Stimulated activated naive CD4-positive, alpha-beta T cell (primary cell): ENCODE measurements at regions not wholly inside any gene's neighbourhood (a gene's known extent, or its start where the extent isn't known, plus 50 kb on each side); places are given as distances from the start of the nearest gene placed in this dataset.
"Not testable (repeated sequence)": the region's sequence is repeated elsewhere in the genome, so short reads cannot be mapped to it uniquely, and the experiment has no call there.

Experiments used
- DNase-seq, 6 experiments: peaks; one replicate each; lab custom pipeline; 2025; lab: John Stamatoyannopoulos, UW

GRCh38 chr12:108423486-108423885 is 84.4 kb upstream of the CMKLR1 start:
- no peak for DNase-seq

GRCh38 chr12:108421082-108421481 is 82.0 kb upstream of the CMKLR1 start:
- DNase-seq, result not testable (repeated sequence)

GRCh38 chr12:108420421-108420820 is 81.3 kb upstream of the CMKLR1 start:
- DNase-seq, result not testable (repeated sequence)

GRCh38 chr12:108419949-108420348 is 80.8 kb upstream of the CMKLR1 start:
- no peak for DNase-seq

GRCh38 chr12:108418164-108418890 is 79.2 kb upstream of the CMKLR1 start:
- no peak for DNase-seq

GRCh38 chr12:108414021-108414420 is 74.9 kb upstream of the CMKLR1 start:
- no peak for DNase-seq

- no peak for DNase-seq
These were observed 71.6 kb upstream of the CMKLR1 start for GRCh38 chr12:108410689-108411088.

- DNase-seq, result no peak
These were observed 70.4 kb upstream of the CMKLR1 start for GRCh38 chr12:108409481-108409880.

GRCh38 chr12:108403952-108404351 is 64.8 kb upstream of the CMKLR1 start:
- no peak for DNase-seq

- DNase-seq, result no peak
These were observed 62.9 kb upstream of the CMKLR1 start for GRCh38 chr12:108401964-108402363.

- DNase-seq, result no peak
These were observed 61.9 kb upstream of the CMKLR1 start for GRCh38 chr12:108400900-108401480.

- no peak for DNase-seq
These were observed 61.4 kb upstream of the CMKLR1 start for GRCh38 chr12:108400481-108400880.

GRCh38 chr12:108400056-108400455 is 60.9 kb upstream of the CMKLR1 start:
- DNase-seq, result no peak

GRCh38 chr12:108399514-108399913 is 60.4 kb upstream of the CMKLR1 start:
- no peak for DNase-seq

GRCh38 chr12:108394196-108394595 is 55.1 kb upstream of the CMKLR1 start:
- DNase-seq, result no peak

- no peak for DNase-seq
These were observed 53.2 kb upstream of the CMKLR1 start for GRCh38 chr12:108392284-108392683.

GRCh38 chr12:108390495-108391203 is 51.5 kb upstream of the CMKLR1 start:
- DNase-seq, result no peak

GRCh38 chr12:108389544-108389943 is 50.4 kb upstream of the CMKLR1 start:
- DNase-seq, result no peak
